ENCODE measurements at regions not wholly inside any gene's neighbourhood (a gene's known extent, or its start where the extent isn't known, plus 50 kb on each side); places are given as distances from the start of the nearest gene placed in this dataset.

GRCh38 chr6:16873698-16874097, 112.4 kb upstream of the ATXN1 start:
- no peak overlapping the region for H3K27ac ChIP-seq
- no peak overlapping the region for H3K9ac ChIP-seq
- H3K9me3 ChIP-seq, result peaks cover 7% of the 10 kb centered on the region; the same call in 1 of the 2 replicates
- no peaks in the 10 kb centered on the region for H3K4me1 ChIP-seq
- no peak for TF ChIP-seq Cebpa-rat (IDR thresholded peaks at IDR 0.05)
- H3K36me3 ChIP-seq, result no peaks in the 10 kb centered on the region
- H4K20me1 ChIP-seq, result no peaks in the 10 kb centered on the region
- no peaks in the 10 kb centered on the region for H3K27me3 ChIP-seq
- no peak overlapping the region for H3K4me3 ChIP-seq
- H3K4me2 ChIP-seq, result no peak overlapping the region

GRCh38 chr6:16872543-16873235, 111.4 kb upstream of the ATXN1 start:
- no peak for TF ChIP-seq Cebpa-rat (IDR thresholded peaks at IDR 0.05)
- H3K9me3 ChIP-seq, result peaks cover 7% of the 10 kb centered on the region; the same call in 1 of the 2 replicates
- no peak overlapping the region for H3K9ac ChIP-seq
- H4K20me1 ChIP-seq, result no peaks in the 10 kb centered on the region
- H3K4me2 ChIP-seq, result no peak overlapping the region
- H3K27me3 ChIP-seq, result no peaks in the 10 kb centered on the region
- H3K36me3 ChIP-seq, result no peaks in the 10 kb centered on the region
- H3K4me1 ChIP-seq, result no peaks in the 10 kb centered on the region
- H3K27ac ChIP-seq, result no peak overlapping the region
- H3K4me3 ChIP-seq, result no peak overlapping the region

GRCh38 chr6:16871047-16871446, 109.8 kb upstream of the ATXN1 start:
- Histone ChIP-seq H3K4me2 (no peak overlapping the region), H3K36me3 (no peaks in the 10 kb centered on the region), H3K9me3 (no peaks in the 10 kb centered on the region), H3K27ac (no peak overlapping the region), H4K20me1 (no peaks in the 10 kb centered on the region), H3K27me3 (no peaks in the 10 kb centered on the region), H3K9ac (no peak overlapping the region), H3K4me3 (no peak overlapping the region), H3K4me1 (no peaks in the 10 kb centered on the region)
- no peak for TF ChIP-seq Cebpa-rat (IDR thresholded peaks at IDR 0.05)

GRCh38 chr6:16868968-16869367, 107.7 kb upstream of the ATXN1 start:
- H3K27ac ChIP-seq, result no peak overlapping the region
- H3K4me3 ChIP-seq, result no peak overlapping the region
- no peak overlapping the region for H3K4me2 ChIP-seq
- no peaks in the 10 kb centered on the region for H3K9me3 ChIP-seq
- no peaks in the 10 kb centered on the region for H3K36me3 ChIP-seq
- no peak for TF ChIP-seq Cebpa-rat (IDR thresholded peaks at IDR 0.05)
- no peaks in the 10 kb centered on the region for H3K27me3 ChIP-seq
- H3K4me1 ChIP-seq, result no peaks in the 10 kb centered on the region
- no peaks in the 10 kb centered on the region for H4K20me1 ChIP-seq
- H3K9ac ChIP-seq, result no peak overlapping the region

- no peak overlapping the region for H3K4me2 ChIP-seq
- H3K27me3 ChIP-seq, result no peaks in the 10 kb centered on the region
- no peaks in the 10 kb centered on the region for H3K9me3 ChIP-seq
- no peaks in the 10 kb centered on the region for H3K4me1 ChIP-seq
- no peak overlapping the region for H3K27ac ChIP-seq
- no peak for TF ChIP-seq Cebpa-rat (IDR thresholded peaks at IDR 0.05)
- H3K9ac ChIP-seq, result no peak overlapping the region
- no peaks in the 10 kb centered on the region for H4K20me1 ChIP-seq
- H3K36me3 ChIP-seq, result no peaks in the 10 kb centered on the region
- H3K4me3 ChIP-seq, result no peak overlapping the region
Measured at GRCh38 chr6:16857969-16858592, 96.8 kb upstream of the ATXN1 start.

GRCh38 chr6:16855460-16855859, 94.2 kb upstream of the ATXN1 start:
- Histone ChIP-seq H3K27ac (no peak overlapping the region), H3K9ac (no peak overlapping the region), H3K9me3 (no peaks in the 10 kb centered on the region), H4K20me1 (no peaks in the 10 kb centered on the region), H3K36me3 (no peaks in the 10 kb centered on the region), H3K4me2 (no peak overlapping the region), H3K27me3 (no peaks in the 10 kb centered on the region), H3K4me3 (no peak overlapping the region), H3K4me1 (no peaks in the 10 kb centered on the region)
- TF ChIP-seq Cebpa-rat (IDR thresholded peaks at IDR 0.05), result no peak

- H3K27me3 ChIP-seq, result no peaks in the 10 kb centered on the region
- no peak overlapping the region for H3K4me3 ChIP-seq
- no peak overlapping the region for H3K27ac ChIP-seq
- H3K4me1 ChIP-seq, result peaks cover 2% of the 10 kb centered on the region; the same call in 1 of the 2 replicates
- no peak for TF ChIP-seq Cebpa-rat (IDR thresholded peaks at IDR 0.05)
- no peaks in the 10 kb centered on the region for H3K36me3 ChIP-seq
- H4K20me1 ChIP-seq, result no peaks in the 10 kb centered on the region
- no peak overlapping the region for H3K9ac ChIP-seq
- H3K4me2 ChIP-seq, result no peak overlapping the region
- no peaks in the 10 kb centered on the region for H3K9me3 ChIP-seq
Measured at GRCh38 chr6:16854986-16855385, 93.7 kb upstream of the ATXN1 start.

- no peak overlapping the region for H3K27ac ChIP-seq
- H3K4me2 ChIP-seq, result no peak overlapping the region
Measured at GRCh38 chr6:16852671-16853070, 91.4 kb upstream of the ATXN1 start.

GRCh38 chr6:16851758-16852157, 90.5 kb upstream of the ATXN1 start:
- Histone ChIP-seq H3K36me3 (no peaks in the 10 kb centered on the region), H3K9me3 (no peaks in the 10 kb centered on the region), H3K4me3 (no peak overlapping the region), H3K4me2 (no peak overlapping the region), H3K9ac (no peak overlapping the region), H3K27me3 (no peaks in the 10 kb centered on the region), H4K20me1 (no peaks in the 10 kb centered on the region), H3K27ac (no peak overlapping the region), H3K4me1 (peaks cover 10% of the 10 kb centered on the region)
- TF ChIP-seq Cebpa-rat (IDR thresholded peaks at IDR 0.05), result no peak

More at GRCh38 chr6:16852671-16853070, 91.4 kb upstream of the ATXN1 start:
- Histone ChIP-seq H3K9me3 (no peaks in the 10 kb centered on the region), H3K9ac (no peak overlapping the region), H3K4me1 (peaks cover 10% of the 10 kb centered on the region), H3K36me3 (no peaks in the 10 kb centered on the region), H3K4me3 (no peak overlapping the region), H4K20me1 (no peaks in the 10 kb centered on the region), H3K27me3 (no peaks in the 10 kb centered on the region)
- TF ChIP-seq Cebpa-rat (IDR thresholded peaks at IDR 0.05), result no peak

GRCh38 chr6:16851044-16851540, 89.8 kb upstream of the ATXN1 start:
- H3K9me3 ChIP-seq, result no peaks in the 10 kb centered on the region
- peaks cover 10% of the 10 kb centered on the region for H3K4me1 ChIP-seq
- no peak overlapping the region for H3K4me2 ChIP-seq
- H3K4me3 ChIP-seq, result no peak overlapping the region
- H3K27me3 ChIP-seq, result no peaks in the 10 kb centered on the region
- TF ChIP-seq Cebpa-rat (IDR thresholded peaks at IDR 0.05), result no peak
- no peaks in the 10 kb centered on the region for H3K36me3 ChIP-seq
- no peaks in the 10 kb centered on the region for H4K20me1 ChIP-seq
- H3K27ac ChIP-seq, result no peak overlapping the region
- no peak overlapping the region for H3K9ac ChIP-seq

Measured in BLaER1 (cell line).